M059J (cell line): ENCODE measurements at regions not wholly inside any gene's neighbourhood (a gene's known extent, or its start where the extent isn't known, plus 50 kb on each side); places are given as distances from the start of the nearest gene placed in this dataset.

Source experiments
- DNase-seq: peaks from one replicate; pipeline ENCODE4 v3.0.0-alpha.2; 2012; ENCODE audit warnings: low read depth

- DNase-seq, result no peak
Observed at GRCh38 chr2:219893541-219893940, 266.1 kb downstream of the SLC4A3 start.

GRCh38 chr2:219897456-219897855 lies 270.0 kb downstream of the SLC4A3 start:
- no peak for DNase-seq

DNA sequence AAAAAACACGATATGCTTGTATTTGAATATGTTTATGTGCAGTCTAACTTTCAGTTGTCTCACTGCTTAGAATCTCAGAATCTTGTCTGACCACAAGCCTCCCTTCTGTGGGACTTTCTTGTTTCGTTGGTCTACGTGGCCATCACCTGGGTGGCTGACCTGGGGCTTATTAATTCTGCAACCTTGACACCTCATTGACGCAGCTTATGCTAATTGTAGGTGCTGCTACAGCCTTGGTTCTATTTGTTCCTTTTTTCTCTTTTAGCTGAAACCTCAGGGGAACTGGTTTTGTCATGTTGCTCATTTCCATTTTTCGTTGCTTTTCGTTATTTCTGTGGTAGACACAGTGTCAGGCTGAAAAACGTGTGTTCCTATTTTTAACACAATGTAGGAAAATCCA lies 273.7 kb downstream of the SLC4A3 start:
- DNase-seq, result no peak

- no peak for DNase-seq
Observed at GRCh38 chr2:219902891-219903552, 275.6 kb downstream of the SLC4A3 start.

DNA sequence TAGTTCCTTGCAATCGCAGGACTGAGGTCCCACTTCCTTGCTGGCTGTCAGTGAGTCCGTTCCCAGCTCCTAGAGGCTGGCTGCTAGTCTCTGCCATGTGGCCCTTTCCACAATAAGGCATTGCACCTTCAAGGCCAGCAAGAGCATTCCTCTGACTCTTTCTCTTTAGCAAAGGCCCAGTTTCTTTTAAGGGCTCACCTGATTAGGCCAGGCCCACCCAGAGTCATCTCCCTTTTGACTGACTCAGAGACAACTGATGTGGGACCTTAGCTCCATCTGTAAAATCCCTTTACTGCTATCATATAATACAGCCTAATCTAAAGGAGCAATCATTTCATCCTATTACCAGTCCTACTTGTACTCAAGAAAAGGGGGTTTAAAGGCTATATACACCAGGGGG lies 278.2 kb downstream of the SLC4A3 start:
- no peak for DNase-seq

DNA sequence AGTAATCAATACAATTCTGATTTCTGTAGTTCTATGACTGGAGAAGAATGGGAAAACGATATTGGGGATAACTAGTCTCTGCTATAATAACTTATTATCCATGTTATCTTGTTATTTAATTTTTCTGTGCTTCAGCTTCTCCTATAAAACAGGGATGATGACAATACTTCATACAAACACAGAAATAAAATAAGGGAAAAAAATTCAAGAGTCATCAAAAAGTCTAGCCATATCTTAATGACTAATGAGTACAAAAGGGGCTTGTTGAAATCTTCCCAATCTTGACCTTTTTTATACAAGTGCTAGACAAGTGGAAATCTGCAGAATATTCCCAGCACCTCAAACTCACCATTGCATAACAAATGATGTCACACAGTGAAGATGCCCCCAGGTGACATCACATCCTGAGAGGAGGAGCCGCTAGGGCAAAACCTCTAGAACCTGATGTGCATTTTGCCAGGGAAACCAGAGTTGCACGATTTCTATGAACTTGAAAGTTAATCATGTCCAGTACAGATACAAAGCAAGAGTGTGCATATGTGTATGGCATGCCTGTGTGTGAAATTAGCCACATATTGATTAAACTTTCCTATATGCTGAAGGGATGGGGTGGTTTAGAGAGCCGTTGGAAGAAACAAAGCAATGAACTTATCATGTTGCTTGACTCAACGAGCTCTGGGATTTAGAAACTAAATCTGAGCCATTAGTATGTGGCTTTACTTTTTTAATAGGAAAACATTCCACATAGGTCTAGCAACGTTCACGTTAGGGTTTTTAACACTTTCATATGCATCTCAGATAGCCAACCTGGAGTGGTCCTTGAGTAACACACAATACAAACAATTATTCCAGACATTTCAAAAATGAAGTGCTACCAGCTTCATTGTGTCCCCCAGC lies 278.9 kb downstream of the SLC4A3 start:
- no peak for DNase-seq

GRCh38 chr2:219907011-219907365 lies 279.6 kb downstream of the SLC4A3 start:
- no peak for DNase-seq

DNA sequence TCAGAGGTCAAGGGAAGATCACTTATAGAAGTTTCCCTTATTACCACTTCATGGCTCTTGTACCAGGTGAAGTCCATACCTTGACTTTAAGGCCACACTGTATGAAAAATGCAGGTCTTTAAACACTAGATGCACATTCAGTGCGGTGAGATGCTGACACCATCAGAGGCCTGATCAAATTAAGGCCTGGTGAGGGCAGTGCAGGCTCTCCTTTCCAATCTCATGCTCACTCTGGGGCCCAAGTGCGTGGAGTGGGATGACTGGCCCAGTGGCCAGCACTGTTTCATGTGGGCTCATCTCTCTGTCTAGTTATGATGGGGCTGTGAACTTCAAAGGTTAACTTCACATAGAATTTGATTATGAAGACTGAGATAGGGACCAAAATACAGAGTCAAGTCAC lies 281.1 kb downstream of the SLC4A3 start:
- no peak for DNase-seq

DNA sequence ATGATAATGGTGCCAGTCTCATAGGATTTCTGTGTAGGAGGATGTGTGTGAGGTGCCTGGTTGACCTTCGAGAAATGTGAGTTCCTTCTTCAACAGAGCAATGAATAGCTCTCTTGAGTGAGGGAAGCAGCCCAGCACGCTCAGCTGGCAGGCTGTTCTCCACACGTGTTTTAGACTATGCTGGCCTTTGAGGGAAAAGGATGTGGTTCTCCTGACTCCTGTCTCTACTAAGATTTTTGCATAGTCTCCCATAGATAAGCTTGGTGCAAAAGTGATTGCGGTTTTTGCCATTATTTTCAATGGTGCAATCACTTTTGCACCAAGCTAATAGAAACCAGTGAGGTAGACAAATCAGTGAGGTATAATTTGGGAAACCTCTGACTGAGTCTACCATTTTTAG lies 284.1 kb downstream of the SLC4A3 start:
- DNase-seq, result no peak

DNA sequence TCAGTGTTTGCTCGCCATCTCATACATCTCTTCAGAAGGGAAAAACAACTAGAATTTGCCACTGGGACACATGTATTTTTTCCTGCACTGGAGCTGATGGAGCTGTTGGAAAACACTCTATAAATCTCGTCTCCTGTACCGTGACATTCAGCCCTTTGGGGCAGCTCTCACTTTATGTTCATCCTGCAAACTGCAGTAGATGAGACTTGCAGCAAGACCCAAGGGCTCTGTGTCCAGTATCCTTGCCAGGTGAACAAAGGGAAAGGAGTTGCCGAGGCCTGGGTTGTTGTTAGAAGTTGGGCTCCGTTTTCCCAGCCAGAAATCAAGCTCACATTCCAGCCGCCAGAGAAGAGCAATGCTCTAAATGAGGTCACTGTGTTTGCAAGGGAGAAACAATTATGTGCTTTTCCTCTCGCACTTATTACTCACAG lies 285.1 kb downstream of the SLC4A3 start:
- peak; percentile 46 for DNase-seq

DNA sequence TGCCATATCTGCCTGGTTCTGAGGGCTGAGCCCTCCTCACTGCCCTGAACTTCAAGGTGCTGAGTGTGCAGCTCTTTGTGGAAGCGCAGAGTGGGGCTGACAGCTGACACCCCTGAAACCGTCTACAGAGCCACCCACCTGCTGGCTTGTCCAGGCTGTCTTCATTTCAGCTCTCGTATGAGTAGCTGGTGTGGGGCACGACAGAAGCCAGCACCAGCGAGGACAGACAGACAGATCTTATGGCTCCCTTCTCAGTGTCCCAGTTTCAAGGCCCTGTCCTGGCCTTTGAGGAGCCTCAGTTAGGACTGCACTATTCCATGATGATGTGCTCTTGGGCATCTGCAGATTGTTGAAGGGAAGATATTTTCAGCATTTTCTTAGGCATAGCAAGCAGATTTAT lies 287.1 kb downstream of the SLC4A3 start:
- DNase-seq, result no peak

DNA sequence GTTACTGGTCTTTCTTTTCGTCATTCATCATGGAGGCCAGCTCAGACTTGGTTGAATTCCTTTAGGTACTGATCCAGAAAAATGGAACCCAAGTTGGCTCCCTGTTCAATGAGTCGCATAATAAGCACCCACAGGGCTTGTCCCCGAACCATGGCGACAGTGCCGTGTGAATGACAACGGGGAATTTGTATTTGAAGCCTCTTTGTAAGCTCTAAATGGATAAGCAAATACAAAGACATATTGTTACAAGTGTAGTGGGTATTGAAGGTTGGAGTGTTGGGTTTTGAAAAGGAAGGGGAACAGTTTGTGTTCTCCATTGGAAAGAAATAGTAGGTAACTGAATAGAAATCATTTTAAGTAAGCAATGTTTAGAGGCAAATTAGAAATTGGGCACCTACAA lies 288.9 kb downstream of the SLC4A3 start:
- DNase-seq, result no peak

DNA sequence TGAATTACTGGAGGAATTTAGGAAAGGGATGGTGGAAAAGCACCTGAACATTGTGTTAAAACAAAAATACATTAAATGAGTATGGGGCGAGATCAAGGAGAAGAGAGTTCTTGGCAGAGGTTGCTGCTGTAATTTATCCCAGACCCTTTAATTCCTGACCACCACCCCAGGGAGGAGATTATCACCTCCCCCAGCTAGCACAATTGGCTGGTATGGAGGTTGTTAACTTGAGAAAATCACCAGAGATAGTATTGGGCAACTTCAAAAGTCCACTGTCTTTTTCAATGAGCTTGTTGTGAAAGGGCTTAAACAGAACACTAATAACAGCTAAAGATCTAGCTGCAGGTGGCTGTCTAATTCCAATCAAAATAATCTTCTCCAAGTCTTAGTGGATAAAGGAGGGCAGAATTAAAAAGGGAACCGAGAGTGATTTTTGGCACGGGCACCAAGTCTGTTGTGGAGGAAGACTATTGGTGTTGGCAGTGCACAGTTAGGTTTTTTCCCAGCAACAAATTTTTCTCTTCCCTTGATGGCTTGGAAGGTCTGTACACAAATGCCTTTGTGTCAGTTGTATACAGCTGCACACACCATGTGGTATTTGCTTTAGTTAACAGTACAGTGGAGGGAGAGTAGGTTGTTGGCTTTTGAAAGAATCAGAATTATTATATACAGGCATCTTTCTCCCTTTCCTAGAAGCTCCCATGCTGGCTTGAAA lies 289.5 kb downstream of the SLC4A3 start:
- DNase-seq, result no peak

DNA sequence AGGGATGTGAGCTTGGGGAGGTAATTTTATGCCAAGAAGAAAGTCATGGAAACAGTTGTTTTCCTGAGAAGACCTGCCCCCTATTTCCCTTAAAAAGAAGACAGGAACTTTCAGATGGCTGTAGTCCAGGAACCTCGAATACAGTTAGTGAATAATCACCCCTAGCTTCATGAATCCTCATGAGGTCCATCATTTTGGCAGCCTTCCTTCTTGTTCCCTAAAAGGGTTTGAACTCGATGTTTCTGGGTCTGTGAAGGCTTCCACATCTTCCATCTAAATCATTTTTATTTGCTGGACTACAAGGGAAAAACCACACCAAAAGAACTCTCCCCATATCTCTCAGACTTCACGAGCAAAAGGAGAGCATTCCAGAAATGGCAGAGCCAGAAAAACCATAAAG lies 290.8 kb downstream of the SLC4A3 start:
- peak; percentile 28 for DNase-seq

DNA sequence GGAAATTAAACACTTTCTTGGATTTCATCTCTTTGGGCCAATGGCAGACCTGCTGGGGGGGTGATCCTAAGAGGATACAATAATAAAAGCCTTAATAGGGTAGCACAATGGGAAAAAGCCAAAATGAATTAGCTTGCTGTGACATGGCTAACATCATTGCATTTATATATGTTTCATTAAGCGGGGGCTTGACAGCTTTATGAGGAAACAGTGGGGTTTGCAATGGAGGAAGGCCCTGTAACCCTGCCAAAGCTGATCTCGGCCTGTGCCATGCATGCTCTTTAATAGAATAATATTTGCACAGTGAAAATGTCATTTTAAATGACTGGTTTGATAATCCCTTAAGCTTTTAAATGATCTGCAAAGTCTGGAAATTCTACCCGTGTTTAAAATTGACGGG lies 291.5 kb downstream of the SLC4A3 start:
- DNase-seq, result no peak

DNA sequence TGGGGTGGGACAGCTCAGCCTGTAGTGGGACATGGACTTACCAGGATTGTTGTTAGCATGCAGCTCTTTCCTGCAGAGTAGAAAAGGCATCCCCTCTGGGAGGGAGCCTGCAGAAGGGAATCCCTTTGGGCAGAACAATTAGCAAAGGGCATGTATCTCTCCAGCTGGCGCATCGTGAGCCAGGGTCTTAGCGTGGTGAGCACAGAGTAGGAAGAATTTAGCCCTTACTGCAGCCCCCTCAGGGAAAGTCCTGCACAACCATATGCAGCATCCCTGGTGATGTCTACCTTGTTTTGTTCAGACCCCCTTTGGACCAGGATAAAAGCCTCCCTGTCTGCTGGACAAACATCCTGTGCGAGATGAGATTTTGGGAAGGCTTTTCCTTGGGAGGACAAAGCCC lies 292.1 kb downstream of the SLC4A3 start:
- DNase-seq, result no peak

DNA sequence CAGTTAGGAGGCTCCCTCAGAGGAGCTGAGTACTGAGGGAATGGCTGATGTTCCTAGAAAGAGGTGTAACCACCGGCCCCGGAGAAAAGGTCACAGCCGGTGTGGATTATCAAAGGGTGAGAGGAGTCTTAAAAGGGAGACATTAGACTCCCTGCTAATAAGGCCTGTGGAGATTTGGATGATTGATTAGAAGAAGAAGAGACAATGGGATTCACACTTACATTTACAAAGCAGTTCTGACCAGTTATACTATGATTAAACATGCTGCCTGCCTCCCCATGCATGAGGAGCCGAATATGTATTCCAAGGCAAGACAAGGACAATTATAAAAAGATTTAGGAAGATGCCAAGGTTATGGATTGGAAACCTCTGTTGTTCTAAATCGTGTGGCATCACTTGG lies 302.4 kb downstream of the SLC4A3 start:
- DNase-seq, result no peak

- DNase-seq, result no peak
Observed at GRCh38 chr2:219939647-219940046, 312.2 kb downstream of the SLC4A3 start.

GRCh38 chr2:219944866-219945265 lies 317.4 kb downstream of the SLC4A3 start:
- no peak for DNase-seq

DNA sequence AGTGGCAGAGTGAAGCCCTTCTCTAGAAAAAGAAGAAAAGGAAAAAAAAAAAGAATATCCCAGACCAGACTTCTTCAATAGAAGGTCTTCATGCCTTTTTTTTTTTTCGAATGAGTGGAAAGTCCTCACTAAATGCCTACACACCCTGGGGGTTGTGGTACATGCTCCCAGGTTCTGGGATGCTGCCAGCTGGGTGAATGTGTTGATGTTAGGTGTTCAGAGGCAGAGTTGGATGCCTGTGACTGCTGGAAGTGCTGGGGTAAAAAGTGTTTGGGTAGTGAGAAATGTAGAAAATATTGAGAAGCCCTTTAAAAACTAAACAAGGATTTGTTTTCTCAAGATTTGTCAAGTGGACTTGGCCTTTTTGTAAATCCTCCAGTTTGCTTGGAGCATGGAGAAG lies 318.6 kb downstream of the SLC4A3 start:
- DNase-seq, result peak; percentile 25

DNA sequence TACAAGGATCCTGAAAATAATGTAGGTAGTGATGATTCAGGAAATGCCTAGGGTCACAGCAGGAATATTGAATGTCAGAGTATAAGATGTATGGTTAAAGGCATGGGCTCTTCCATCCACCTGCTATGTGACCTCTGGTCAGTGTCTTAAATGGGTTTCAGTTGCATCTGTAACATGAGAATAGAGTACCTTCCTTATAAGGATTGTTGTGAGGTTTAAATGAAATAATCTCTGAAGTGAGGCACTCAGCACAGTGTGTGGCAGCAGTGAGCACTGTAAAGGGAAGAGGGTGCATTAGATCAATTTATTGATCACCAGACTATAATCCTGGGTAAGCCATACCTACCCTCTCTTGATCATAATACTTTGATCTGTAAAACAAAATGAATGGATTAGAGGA lies 319.1 kb downstream of the SLC4A3 start:
- DNase-seq, result no peak

DNA sequence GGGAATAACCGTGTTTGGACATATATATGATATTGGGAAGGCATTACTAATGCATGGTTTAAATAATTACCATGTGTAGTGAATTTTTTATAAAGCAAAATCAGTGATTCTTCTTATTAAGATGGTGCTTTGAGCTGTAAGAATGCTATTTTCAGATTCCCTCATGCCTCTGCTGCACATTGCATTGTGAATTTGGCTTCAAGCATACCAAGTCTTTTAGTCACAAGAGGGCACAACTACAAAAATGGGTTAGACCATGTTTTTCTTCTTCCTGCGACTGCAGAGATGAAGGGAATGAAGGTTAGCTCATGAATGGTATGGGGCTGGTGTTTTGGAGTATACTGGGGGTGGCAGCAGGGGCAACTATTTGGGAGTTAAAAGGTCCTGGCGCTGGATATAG lies 320.1 kb downstream of the SLC4A3 start:
- peak; percentile 59 for DNase-seq

DNA sequence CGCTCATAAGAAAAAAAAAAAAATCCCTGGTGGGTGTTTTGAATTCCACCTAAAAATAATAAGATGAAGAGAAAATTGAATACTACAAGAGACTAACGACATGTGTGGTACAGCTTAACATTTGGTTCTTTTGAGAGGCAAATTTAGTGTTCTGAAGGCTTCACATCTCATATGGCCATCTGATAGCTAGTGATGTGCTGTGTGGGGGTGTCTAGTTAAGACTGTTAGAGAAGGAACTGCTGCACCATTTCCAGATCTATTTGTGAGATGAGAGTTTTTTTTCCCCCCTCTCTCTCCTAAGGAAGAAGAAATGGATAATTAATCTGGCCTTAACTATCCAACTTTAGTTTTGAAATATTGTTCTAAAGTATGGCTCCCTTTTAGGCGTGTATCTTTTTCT lies 321.6 kb downstream of the SLC4A3 start:
- no peak for DNase-seq
